UCSD-AML1 (cell line): ENCODE measurements at regions not wholly inside any gene's neighbourhood (a gene's known extent, or its start where the extent isn't known, plus 50 kb on each side); places are given as distances from the start of the nearest gene placed in this dataset.

Source experiments
- DNase-seq: peaks from one replicate; lab custom pipeline; 2025; ENCODE audit not compliant: unreplicated experiment; lab: John Stamatoyannopoulos, UW

- no peak for DNase-seq
These were observed 187.1 kb upstream of the IER5L start for GRCh38 chr9:129365196-129365595.

GRCh38 chr9:129363216-129363873 lies 185.3 kb upstream of the IER5L start:
- no peak for DNase-seq

- DNase-seq: no peak
These were observed 184.4 kb upstream of the IER5L start for GRCh38 chr9:129362287-129363000.

GRCh38 chr9:129361196-129361595 lies 183.1 kb upstream of the IER5L start:
- DNase-seq: no peak

GRCh38 chr9:129359916-129360536 lies 182.0 kb upstream of the IER5L start:
- DNase-seq: no peak

GRCh38 chr9:129359162-129359811 lies 181.2 kb upstream of the IER5L start:
- DNase-seq: no peak

- DNase-seq: no peak
These were observed 180.6 kb upstream of the IER5L start for GRCh38 chr9:129358621-129359154.

GRCh38 chr9:129357773-129358245 lies 179.7 kb upstream of the IER5L start:
- DNase-seq: no peak

- DNase-seq: no peak
These were observed 179.1 kb upstream of the IER5L start for GRCh38 chr9:129356871-129357772.

- no peak for DNase-seq
These were observed 177.6 kb upstream of the IER5L start for GRCh38 chr9:129355631-129356030.

GRCh38 chr9:129354498-129354897 lies 176.4 kb upstream of the IER5L start:
- DNase-seq: no peak

GRCh38 chr9:129353697-129354336 lies 175.8 kb upstream of the IER5L start:
- no peak for DNase-seq

- DNase-seq: no peak
These were observed 174.2 kb upstream of the IER5L start for GRCh38 chr9:129352146-129352865.

GRCh38 chr9:129351642-129352145 lies 173.6 kb upstream of the IER5L start:
- DNase-seq: no peak

- DNase-seq: peak; percentile 41
These were observed 173.1 kb upstream of the IER5L start for GRCh38 chr9:129351058-129351641.

GRCh38 chr9:129350143-129350935 lies 172.3 kb upstream of the IER5L start:
- DNase-seq: no peak

- DNase-seq: no peak
These were observed 171.5 kb upstream of the IER5L start for GRCh38 chr9:129349665-129349947.
